ENCODE measurements at regions not wholly inside any gene's neighbourhood (a gene's known extent, or its start where the extent isn't known, plus 50 kb on each side); places are given as distances from the start of the nearest gene placed in this dataset.
"Not testable (repeated sequence)": the region's sequence is repeated elsewhere in the genome, so short reads cannot be mapped to it uniquely, and the experiment has no call there.

GRCh38 chr13:47707414-47707813 is 293.7 kb downstream of the SUCLA2 start:
- no peak overlapping the region for H3K27ac ChIP-seq
- H3K27me3 ChIP-seq, result no peaks in the 10 kb centered on the region
- no peaks in the 10 kb centered on the region for H3K4me1 ChIP-seq
- no peaks in the 10 kb centered on the region for H3K9me3 ChIP-seq
- H3K36me3 ChIP-seq, result no peaks in the 10 kb centered on the region
- H3K4me3 ChIP-seq, result no peak overlapping the region
- H3K9ac ChIP-seq (ENCODE audit: low read depth in 2 of 2, low read length in 2 of 2), result no peak overlapping the region
- TF ChIP-seq, protein P1, sequence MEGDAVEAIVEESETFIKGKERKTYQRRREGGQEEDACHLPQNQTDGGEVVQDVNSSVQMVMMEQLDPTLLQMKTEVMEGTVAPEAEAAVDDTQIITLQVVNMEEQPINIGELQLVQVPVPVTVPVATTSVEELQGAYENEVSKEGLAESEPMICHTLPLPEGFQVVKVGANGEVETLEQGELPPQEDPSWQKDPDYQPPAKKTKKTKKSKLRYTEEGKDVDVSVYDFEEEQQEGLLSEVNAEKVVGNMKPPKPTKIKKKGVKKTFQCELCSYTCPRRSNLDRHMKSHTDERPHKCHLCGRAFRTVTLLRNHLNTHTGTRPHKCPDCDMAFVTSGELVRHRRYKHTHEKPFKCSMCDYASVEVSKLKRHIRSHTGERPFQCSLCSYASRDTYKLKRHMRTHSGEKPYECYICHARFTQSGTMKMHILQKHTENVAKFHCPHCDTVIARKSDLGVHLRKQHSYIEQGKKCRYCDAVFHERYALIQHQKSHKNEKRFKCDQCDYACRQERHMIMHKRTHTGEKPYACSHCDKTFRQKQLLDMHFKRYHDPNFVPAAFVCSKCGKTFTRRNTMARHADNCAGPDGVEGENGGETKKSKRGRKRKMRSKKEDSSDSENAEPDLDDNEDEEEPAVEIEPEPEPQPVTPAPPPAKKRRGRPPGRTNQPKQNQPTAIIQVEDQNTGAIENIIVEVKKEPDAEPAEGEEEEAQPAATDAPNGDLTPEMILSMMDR (IDR thresholded peaks at IDR 0.05), result no peak
- intact Hi-C loops (cut with DNase I), result no loop called here
- DNase-seq, result no peak

DNA sequence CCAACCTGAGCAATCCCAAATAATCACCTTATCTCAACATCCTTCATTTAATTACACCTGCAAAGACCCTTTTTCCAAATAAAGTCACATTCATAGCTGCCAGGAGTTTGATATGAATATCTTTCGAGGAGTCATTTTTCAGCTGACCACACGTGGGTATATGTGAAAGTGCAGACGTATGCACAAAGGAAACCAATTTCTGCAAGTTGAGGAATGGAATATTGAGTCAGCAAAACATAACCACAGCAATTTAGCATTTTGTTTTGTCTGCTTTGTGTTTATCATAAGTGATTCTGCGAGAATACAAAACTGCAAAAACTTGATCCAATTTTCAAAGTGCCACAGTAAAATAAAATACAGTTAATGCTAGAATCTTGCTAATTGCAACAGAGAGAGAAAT is 295.9 kb downstream of the SUCLA2 start:
- no peaks in the 10 kb centered on the region for H3K4me1 ChIP-seq
- TF ChIP-seq, protein P1 (IDR thresholded peaks at IDR 0.05), result no peak

GRCh38 chr13:47696674-47697073 is 304.4 kb downstream of the SUCLA2 start:
- Histone ChIP-seq H3K9ac (ENCODE audit: low read depth in 2 of 2, low read length in 2 of 2) (no peak overlapping the region), H3K27me3 (no peaks in the 10 kb centered on the region), H3K36me3 (no peaks in the 10 kb centered on the region), H3K4me3 (no peak overlapping the region), H3K4me1 (no peaks in the 10 kb centered on the region), H3K9me3 (no peaks in the 10 kb centered on the region), H3K27ac (no peak overlapping the region)
- TF ChIP-seq, protein P1 (IDR thresholded peaks at IDR 0.05), result no peak
- intact Hi-C loops (cut with DNase I), result no loop called here
- no peak for DNase-seq

More for the DNA sequence above, 295.9 kb downstream of the SUCLA2 start:
- Histone ChIP-seq H3K27ac (no peak overlapping the region), H3K4me3 (no peak overlapping the region), H3K9me3 (no peaks in the 10 kb centered on the region), H3K9ac (ENCODE audit: low read depth in 2 of 2, low read length in 2 of 2) (no peak overlapping the region), H3K27me3 (no peaks in the 10 kb centered on the region), H3K36me3 (no peaks in the 10 kb centered on the region)
- DNase-seq, result no peak
- intact Hi-C loops (cut with DNase I), result no loop called here

DNA sequence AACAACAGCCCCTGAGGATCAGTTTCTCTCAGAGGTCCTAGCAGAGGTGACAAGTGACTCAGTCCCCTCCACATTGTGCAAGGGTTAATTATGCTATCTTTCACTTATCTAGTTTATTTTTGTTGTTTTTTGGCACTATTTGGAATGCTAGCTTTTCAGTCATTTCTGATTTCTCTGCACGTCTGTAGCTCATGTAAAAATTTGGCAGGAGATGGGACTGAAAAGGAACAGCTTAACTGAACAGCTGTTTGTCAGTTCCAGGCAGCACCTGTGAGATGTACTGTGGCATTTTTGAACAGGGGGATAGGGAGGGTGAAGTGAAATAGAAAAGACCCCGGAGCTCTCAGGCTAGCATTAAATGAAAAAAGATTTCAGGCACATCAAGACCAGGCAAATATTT is 313.5 kb downstream of the SUCLA2 start:
- Histone ChIP-seq H3K27me3 (no peaks in the 10 kb centered on the region), H3K9ac (ENCODE audit: low read depth in 2 of 2, low read length in 2 of 2) (no peak overlapping the region), H3K9me3 (no peaks in the 10 kb centered on the region), H3K27ac (no peak overlapping the region), H3K4me1 (no peaks in the 10 kb centered on the region), H3K36me3 (no peaks in the 10 kb centered on the region), H3K4me3 (no peak overlapping the region)
- TF ChIP-seq, protein P1 (IDR thresholded peaks at IDR 0.05), result no peak
- DNase-seq, result no peak
- intact Hi-C loops (cut with DNase I), result no loop called here

- H3K27me3 ChIP-seq; H3K36me3 ChIP-seq; H3K4me3 ChIP-seq; H3K27ac ChIP-seq; H3K9me3 ChIP-seq; intact Hi-C loops (cut with DNase I); H3K9ac ChIP-seq (ENCODE audit: low read depth in 2 of 2, low read length in 2 of 2); DNase-seq; H3K4me1 ChIP-seq: not testable (repeated sequence)
These were observed 315.9 kb downstream of the SUCLA2 start for GRCh38 chr13:47685156-47685555.

DNA sequence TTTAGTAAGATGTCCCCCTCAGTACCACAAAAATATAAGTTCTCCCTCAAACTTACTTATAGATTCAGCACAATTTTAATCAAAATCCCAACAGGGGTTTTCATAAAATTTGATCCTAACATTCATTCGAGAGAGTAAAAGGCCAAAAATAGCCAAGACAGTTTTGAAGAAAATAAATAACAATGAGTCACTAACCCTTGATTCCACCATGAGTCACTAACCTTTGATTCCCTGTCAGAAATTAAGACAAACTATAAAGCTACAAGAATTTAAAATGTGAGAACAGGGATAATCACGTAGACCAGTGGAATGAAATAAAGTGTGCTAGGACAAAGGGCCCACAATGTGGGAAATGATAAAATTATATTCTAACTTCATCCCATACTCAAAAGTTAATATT is 320.3 kb downstream of the SUCLA2 start:
- Histone ChIP-seq H3K27me3 (no peaks in the 10 kb centered on the region), H3K9me3 (no peaks in the 10 kb centered on the region), H3K4me3 (no peak overlapping the region), H3K9ac (ENCODE audit: low read depth in 2 of 2, low read length in 2 of 2) (no peak overlapping the region), H3K27ac (no peak overlapping the region), H3K4me1 (no peaks in the 10 kb centered on the region), H3K36me3 (no peaks in the 10 kb centered on the region)
- TF ChIP-seq, protein P1 (IDR thresholded peaks at IDR 0.05), result no peak
- intact Hi-C loops (cut with DNase I), result no loop called here
- DNase-seq, result no peak

Data from colonic mucosa (tissue), 4 donors.